ENCODE measurements at regions not wholly inside any gene's neighbourhood (a gene's known extent, or its start where the extent isn't known, plus 50 kb on each side); places are given as distances from the start of the nearest gene placed in this dataset.

DNA sequence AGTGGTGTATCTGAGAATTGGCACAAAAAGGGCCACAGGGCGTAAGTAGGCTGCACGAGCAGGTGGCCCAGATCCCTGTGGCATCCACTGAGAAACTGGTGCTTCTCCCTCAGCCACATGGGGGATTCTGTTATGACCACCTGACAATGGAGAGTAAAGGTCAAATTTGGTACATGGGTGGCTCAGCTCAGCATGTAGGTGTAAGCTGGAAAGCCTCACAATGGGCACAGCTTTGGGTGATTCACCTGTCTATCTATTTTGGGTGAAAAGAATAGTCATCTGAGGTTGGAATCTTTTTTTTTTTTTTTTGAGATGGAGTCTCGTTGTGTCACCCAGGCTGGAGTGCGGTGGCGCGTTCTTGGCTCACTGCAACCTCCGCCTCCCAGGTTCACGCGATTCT is 163.4 kb upstream of the TMEM260 start:
- TF ChIP-seq CTCF (IDR thresholded peaks at IDR 0.05) (no peak), POLR2A (IDR thresholded peaks at IDR 0.05) (no peak)

Measured in tibial nerve (tissue), 3 donors.